HCT116 (cell line): ENCODE measurements at regions not wholly inside any gene's neighbourhood (a gene's known extent, or its start where the extent isn't known, plus 50 kb on each side); places are given as distances from the start of the nearest gene placed in this dataset.
"Not testable (repeated sequence)": the region's sequence is repeated elsewhere in the genome, so short reads cannot be mapped to it uniquely, and the experiment has no call there.

Experiments used
- ATAC-seq: fragments of 200-7000 bp; cut with Tn5 transposase; 2 replicates; pipeline ENCODE4 v1.9.1; 2020; ENCODE audit warnings: mild to moderate bottlenecking, moderate library complexity
- BruUV-seq: library from RNA; stranded (reverse); fragments of 400-500 nt; replicated peaks from 2 replicates; lab custom pipeline; 2021; lab: Mats Ljungman, UMichigan
- CTCF ChIA-PET: fragments of 300-600 bp; sonication (Branson Sonifier 250); formaldehyde crosslinking; loops from one replicate; lab custom pipeline; 2021; ENCODE audit warnings: antibody characterized with exemption; lab: Charles Lee
- POLR2A ChIA-PET: fragments of 300-600, 350-600 bp; sonication (Branson Sonifier 250); formaldehyde crosslinking; loops from one replicate; lab custom pipeline; 2021; ENCODE audit warnings: antibody characterized with exemption; lab: Charles Lee
- RAD21 ChIA-PET, 2 experiments: fragments of 300-600 bp; sonication (Branson Sonifier 250); formaldehyde crosslinking; loops; one replicate each; lab custom pipeline; 2023; ENCODE audit warnings: low total read pairs in 2 of 2; ENCODE audit not compliant: uncharacterized antibody in 2 of 2, unreplicated experiment in 2 of 2, low non-redundant PET in 1 of 2; lab: Charles Lee
- DNase-seq: peaks from one replicate; pipeline ENCODE4 v3.0.0-alpha.2; 2010; ENCODE audit warnings: low read depth, low spot score
- H2AFZ ChIP-seq: fragments of 200-600 bp; shearing (Covaris generic), sonication (generic); 2 replicates; pipeline ENCODE4 v1.6.1; 2017; ENCODE audit warnings: low read depth, mixed run types, mixed read lengths, antibody characterized with exemption, low read length; ENCODE audit not compliant: poor library complexity, severe bottlenecking
- H3K27ac ChIP-seq: 2 replicates; pipeline ENCODE4 v1.5.1; 2012; ENCODE audit warnings: low read depth, low read length
- H3K27me3 ChIP-seq: fragments of 200-600 bp; sonication (generic); 2 replicates; pipeline ENCODE4 v1.6.1; 2016; ENCODE audit warnings: mixed run types, low read length, mixed read lengths; ENCODE audit not compliant: insufficient read depth
- H3K36me3 ChIP-seq, 2 experiments: fragments of 200-500 bp in 1 of 2; fragments of 200-600 bp in 1 of 2; sonication (Bioruptor generic) in 1 of 2; sonication (generic) in 1 of 2; 2 replicates each; pipeline versions ENCODE4 v1.5.1 to v1.6.1; 2014 to 2016; ENCODE audit warnings: low read length in 2 of 2, inconsistent platforms in 1 of 2, mixed read lengths in 1 of 2, mixed run types in 1 of 2; ENCODE audit not compliant: insufficient read depth in 2 of 2, control insufficient read depth in 1 of 2
- H3K4me1 ChIP-seq, 2 experiments: fragments of 200-600 bp in 1 of 2; sonication (generic) in 1 of 2; 2 replicates each; pipeline versions ENCODE4 v1.5.1 to v1.6.1; 2012 to 2017; ENCODE audit warnings: low read length in 2 of 2, inconsistent platforms in 1 of 2, mild to moderate bottlenecking in 1 of 2, mixed read lengths in 1 of 2, mixed run types in 1 of 2, moderate library complexity in 1 of 2; ENCODE audit not compliant: insufficient read depth in 2 of 2, control insufficient read depth in 1 of 2
- H3K4me2 ChIP-seq: fragments of 200-600 bp; sonication (generic); 2 replicates; pipeline ENCODE4 v1.6.1; 2017; ENCODE audit warnings: mixed run types, low read length, mixed read lengths
- H3K4me3 ChIP-seq, 2 experiments: fragments of 200-600 bp in 1 of 2; sonication (generic) in 1 of 2; replicated peaks in 1 of 2; 2 replicates each; pipeline ENCODE4 v1.5.1; 2011 to 2016; ENCODE audit warnings: low read length in 2 of 2, control low read depth in 1 of 2, low read depth in 1 of 2, mild to moderate bottlenecking in 1 of 2, mixed read lengths in 1 of 2, mixed run types in 1 of 2
- H3K79me2 ChIP-seq: fragments of 200-600 bp; sonication (generic); 2 replicates; pipeline ENCODE4 v1.6.1; 2017; ENCODE audit warnings: mild to moderate bottlenecking, mixed run types, low read length, moderate library complexity, mixed read lengths; ENCODE audit not compliant: insufficient read depth
- H3K9ac ChIP-seq: fragments of 200-600 bp; sonication (generic); 2 replicates; pipeline ENCODE4 v1.6.1; 2016; ENCODE audit warnings: low read length, mixed read lengths
- H3K9me2 ChIP-seq: fragments of 200-600 bp; sonication (generic), shearing (Covaris generic); 2 replicates; pipeline ENCODE4 v1.6.1; 2017; ENCODE audit warnings: mixed run types, mild to moderate bottlenecking, moderate library complexity; ENCODE audit not compliant: insufficient read depth
- H3K9me3 ChIP-seq, 2 experiments: fragments of 200-500 bp in 1 of 2; fragments of 200-600 bp in 1 of 2; sonication (Bioruptor generic) in 1 of 2; sonication (generic) in 1 of 2; 2 replicates each; pipeline ENCODE4 v1.6.1; 2014 to 2017; ENCODE audit warnings: low read length in 2 of 2, mixed read lengths in 2 of 2, inconsistent platforms in 1 of 2, low read depth in 1 of 2, mild to moderate bottlenecking in 1 of 2, mixed run types in 1 of 2, moderate library complexity in 1 of 2; ENCODE audit not compliant: control insufficient read depth in 1 of 2, insufficient read depth in 1 of 2
- H4K20me1 ChIP-seq: fragments of 200-600 bp; sonication (generic), shearing (Covaris generic); 2 replicates; pipeline ENCODE4 v1.6.1; 2017; ENCODE audit warnings: mixed run types, mild to moderate bottlenecking, moderate library complexity; ENCODE audit not compliant: insufficient read depth
- CBX3 ChIP-seq: IDR thresholded peaks from 2 replicates; pipeline ENCODE4 v1.6.1; 2012; ENCODE audit warnings: low read depth
- CTCF ChIP-seq, 3 experiments: fragments of 200-600 bp in 1 of 3; sonication (generic) in 1 of 3; IDR thresholded peaks in 2 of 3; conservative IDR thresholded peaks in 1 of 3; 2 replicates each; pipeline ENCODE4 v1.5.1; 2012 to 2017; ENCODE audit warnings: low read depth in 2 of 3, low read length in 2 of 3, antibody characterized with exemption in 1 of 3, borderline replicate concordance in 1 of 3, control low read depth in 1 of 3, mild to moderate bottlenecking in 1 of 3, mixed read lengths in 1 of 3, mixed run types in 1 of 3, moderate library complexity in 1 of 3; ENCODE audit not compliant: insufficient read depth in 1 of 3
- FOSL1 ChIP-seq: IDR thresholded peaks from 2 replicates; pipeline ENCODE4 v1.6.1; 2012; ENCODE audit warnings: low read depth
- POLR2AphosphoS5 ChIP-seq: IDR thresholded peaks from 2 replicates; pipeline ENCODE4 v1.6.1; 2011; ENCODE audit warnings: mild to moderate bottlenecking, low read depth, low read length, moderate library complexity
- SRF ChIP-seq: IDR thresholded peaks from 2 replicates; pipeline ENCODE4 v1.6.1; 2012; ENCODE audit warnings: low read depth
- ZFX ChIP-seq: fragments of 450-650 bp; IDR thresholded peaks from 2 replicates; pipeline ENCODE4 v1.6.1; 2017
- intact Hi-C: fragments of 100-400 bp; cut with micrococcal nuclease; formaldehyde crosslinking; loops from 2 replicates; pipeline ENCODE4 v1.10.0; 2022

GRCh38 chr5:98325187-98325586, 448.3 kb upstream of the RGMB start:
- DNase-seq, H3K27ac ChIP-seq, H3K4me2 ChIP-seq, H3K4me1 ChIP-seq, H3K79me2 ChIP-seq, H3K4me3 ChIP-seq, H3K9ac ChIP-seq, ATAC-seq, H4K20me1 ChIP-seq, intact Hi-C loops, BruUV-seq, H3K9me3 ChIP-seq, RAD21 ChIA-PET, POLR2A ChIA-PET, H3K36me3 ChIP-seq, CTCF ChIA-PET, H3K9me2 ChIP-seq, H3K27me3 ChIP-seq, H2AFZ ChIP-seq: not testable (repeated sequence)

- BruUV-seq, result no TSS peak
- no peak for ATAC-seq
- Histone ChIP-seq H3K9me3 (no peaks in the 10 kb centered on the region), H3K27ac (no peak overlapping the region), H3K4me3 (no peak overlapping the region), H3K9ac (no peak overlapping the region), H3K4me2 (no peak overlapping the region)
- no peak for DNase-seq
- CTCF ChIA-PET, result no interaction called here
- TF ChIP-seq ZFX (no peak), CBX3 (no peak), SRF (no peak), FOSL1 (no peak), POLR2AphosphoS5 (no peak), CTCF (IDR thresholded peaks at IDR 0.05 in 2 of 3, conservative IDR thresholded peaks at IDR 0.05 in 1 of 3; ENCODE audit: borderline replicate concordance in 1 of 3, insufficient read depth in 1 of 3, low read depth in 2 of 3, low read length in 2 of 3) (no peak)
- TF ChIP-seq, all 23 proteins: peak for 0
- Histone ChIP-seq H3K79me2 (no peaks in the 10 kb centered on the region), H3K9me2 (no peaks in the 10 kb centered on the region), H3K36me3 (no peaks in the 10 kb centered on the region), H2AFZ (no peak overlapping the region), H3K27me3 (no peaks in the 10 kb centered on the region), H3K4me1 (no peaks in the 10 kb centered on the region), H4K20me1 (no peaks in the 10 kb centered on the region)
- intact Hi-C loops, result no loop called here
- ChIA-PET POLR2A (no interaction called here), RAD21 (no interaction called here)
Observed at GRCh38 chr5:98328015-98328414, 445.4 kb upstream of the RGMB start.
